OCI-LY7 (cell line): ENCODE measurements at regions not wholly inside any gene's neighbourhood (a gene's known extent, or its start where the extent isn't known, plus 50 kb on each side); places are given as distances from the start of the nearest gene placed in this dataset.

Experiments used
- EZH2phosphoT487 ChIP-seq: fragments of 200-600 bp; sonication (generic); IDR thresholded peaks from 2 replicates; pipeline ENCODE4 v1.6.1; 2018; ENCODE audit warnings: low read depth, borderline replicate concordance, mild to moderate bottlenecking, mixed run types, antibody characterized with exemption, low read length, moderate library complexity, mixed read lengths
- TF ChIP-seq, protein P1 (sequence below): fragments of 200-600 bp; sonication (generic); conservative IDR thresholded peaks from 2 replicates; pipeline ENCODE4 v1.5.1; 2014; ENCODE audit warnings: mild to moderate bottlenecking, antibody characterized with exemption, low read length, moderate library complexity, mixed read lengths

DNA sequence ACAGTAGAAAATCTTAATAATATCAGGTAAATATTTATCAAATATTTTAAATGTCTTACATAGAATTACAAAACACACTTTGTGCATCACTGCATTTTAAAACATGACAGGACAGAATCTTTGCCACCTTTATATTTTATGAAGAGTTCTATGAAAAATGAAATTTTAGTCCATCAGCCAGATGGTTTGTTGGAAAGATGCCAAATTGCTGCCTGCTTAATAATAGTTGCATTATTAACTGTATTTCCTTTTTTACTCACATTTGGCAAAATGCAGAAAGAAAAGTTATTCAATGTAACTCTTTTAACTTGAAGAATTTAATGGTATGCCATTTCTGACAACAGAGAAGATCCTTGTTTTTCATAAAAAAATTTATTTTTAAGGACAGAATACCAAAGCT is 1271.6 kb downstream of the NSUN3 start:
- TF ChIP-seq EZH2phosphoT487: no peak
- TF ChIP-seq, protein P1, sequence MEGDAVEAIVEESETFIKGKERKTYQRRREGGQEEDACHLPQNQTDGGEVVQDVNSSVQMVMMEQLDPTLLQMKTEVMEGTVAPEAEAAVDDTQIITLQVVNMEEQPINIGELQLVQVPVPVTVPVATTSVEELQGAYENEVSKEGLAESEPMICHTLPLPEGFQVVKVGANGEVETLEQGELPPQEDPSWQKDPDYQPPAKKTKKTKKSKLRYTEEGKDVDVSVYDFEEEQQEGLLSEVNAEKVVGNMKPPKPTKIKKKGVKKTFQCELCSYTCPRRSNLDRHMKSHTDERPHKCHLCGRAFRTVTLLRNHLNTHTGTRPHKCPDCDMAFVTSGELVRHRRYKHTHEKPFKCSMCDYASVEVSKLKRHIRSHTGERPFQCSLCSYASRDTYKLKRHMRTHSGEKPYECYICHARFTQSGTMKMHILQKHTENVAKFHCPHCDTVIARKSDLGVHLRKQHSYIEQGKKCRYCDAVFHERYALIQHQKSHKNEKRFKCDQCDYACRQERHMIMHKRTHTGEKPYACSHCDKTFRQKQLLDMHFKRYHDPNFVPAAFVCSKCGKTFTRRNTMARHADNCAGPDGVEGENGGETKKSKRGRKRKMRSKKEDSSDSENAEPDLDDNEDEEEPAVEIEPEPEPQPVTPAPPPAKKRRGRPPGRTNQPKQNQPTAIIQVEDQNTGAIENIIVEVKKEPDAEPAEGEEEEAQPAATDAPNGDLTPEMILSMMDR: no peak
